Mesodermal cell (in vitro differentiated cells): ENCODE measurements at regions not wholly inside any gene's neighbourhood (a gene's known extent, or its start where the extent isn't known, plus 50 kb on each side); places are given as distances from the start of the nearest gene placed in this dataset.

ENCODE experiments used
- H3K27ac ChIP-seq: 2 replicates; pipeline ENCODE4 v1.7.0; 2013; ENCODE audit warnings: mild to moderate bottlenecking, low read depth, low read length, moderate library complexity; ENCODE audit not compliant: severe bottlenecking
- H3K36me3 ChIP-seq: 2 replicates; pipeline ENCODE4 v1.7.1; 2013; ENCODE audit warnings: mild to moderate bottlenecking, low read length, moderate library complexity; ENCODE audit not compliant: control insufficient read depth, insufficient read depth
- H3K4me1 ChIP-seq: one replicate; pipeline ENCODE4 v1.7.1; 2013; ENCODE audit warnings: mild to moderate bottlenecking, low read length; ENCODE audit not compliant: insufficient read depth, control insufficient read depth, poor library complexity, severe bottlenecking
- H3K4me3 ChIP-seq: 2 replicates; pipeline ENCODE4 v1.7.0; 2013; ENCODE audit warnings: low read length, control low read depth, mild to moderate bottlenecking; ENCODE audit not compliant: insufficient read depth, poor library complexity, severe bottlenecking; ENCODE audit errors: extremely low read depth
- H3K9me3 ChIP-seq: 2 replicates; pipeline ENCODE4 v1.7.1; 2013; ENCODE audit warnings: mild to moderate bottlenecking, low read length, moderate library complexity; ENCODE audit not compliant: control insufficient read depth
- WGBS, 2 experiments: methylation state at CpG; one replicate each; pipeline ENCODE4 v1.1.5; 2013; ENCODE audit warnings: missing lambda C conversion rate in 2 of 2; ENCODE audit not compliant: insufficient coverage in 2 of 2; 5-methylcytosine and 5-hydroxymethylcytosine counted together

DNA sequence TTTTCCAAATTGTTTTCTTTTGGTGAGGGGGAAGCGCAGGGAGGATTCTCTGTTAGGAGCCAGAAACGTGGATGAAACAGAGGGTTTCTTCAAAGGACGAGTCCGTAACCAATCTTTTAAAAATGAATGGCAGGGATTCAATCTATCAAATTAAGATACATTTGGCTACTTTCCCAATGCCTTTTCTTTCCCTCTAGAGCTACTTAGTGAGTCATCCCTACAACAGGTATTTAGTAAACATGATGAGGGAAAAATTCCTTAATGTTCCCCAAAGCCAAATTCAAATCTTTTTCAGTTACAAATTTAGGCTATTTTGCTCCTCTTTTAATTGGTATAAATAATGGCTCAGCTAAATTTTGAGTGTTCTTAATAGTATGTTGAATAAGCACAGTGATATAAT lies 366.4 kb upstream of the RIOK2 start:
- no peak overlapping the region for H3K27ac ChIP-seq
- H3K36me3 ChIP-seq, result no peaks in the 10 kb centered on the region
- H3K9me3 ChIP-seq, result no peaks in the 10 kb centered on the region
- no peak overlapping the region for H3K4me3 ChIP-seq
- WGBS, 2 experiments, result no CpG with 5 or more reads among the region's 4 CpGs
- H3K4me1 ChIP-seq, result peaks cover 8% of the 10 kb centered on the region

DNA sequence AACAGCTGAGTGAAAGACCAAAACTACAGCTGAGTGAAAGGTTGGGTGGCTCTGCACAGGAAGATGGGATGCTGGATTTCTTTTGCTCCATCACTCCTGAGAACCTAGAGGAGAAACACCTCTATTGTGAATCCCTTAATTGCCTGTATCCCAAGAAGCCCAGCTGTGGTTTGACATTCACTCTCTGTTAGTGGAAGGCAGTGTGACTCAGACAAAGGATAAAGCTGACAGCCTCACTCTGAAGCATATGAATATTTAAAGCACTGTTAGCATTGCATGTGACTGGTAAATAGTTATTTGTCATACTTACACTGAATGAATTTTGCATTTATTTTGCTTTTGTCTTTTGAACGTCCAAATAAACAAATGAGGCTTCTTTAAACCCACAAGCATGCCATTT lies 367.1 kb upstream of the RIOK2 start:
- WGBS, 2 experiments, result 0% methylated on average over 1 of the region's 1 CpG; no CpG with 5 or more reads in 1 of the 2 experiments
- Histone ChIP-seq H3K4me1 (peaks cover 8% of the 10 kb centered on the region), H3K27ac (no peak overlapping the region), H3K9me3 (no peaks in the 10 kb centered on the region), H3K36me3 (no peaks in the 10 kb centered on the region), H3K4me3 (no peak overlapping the region)

DNA sequence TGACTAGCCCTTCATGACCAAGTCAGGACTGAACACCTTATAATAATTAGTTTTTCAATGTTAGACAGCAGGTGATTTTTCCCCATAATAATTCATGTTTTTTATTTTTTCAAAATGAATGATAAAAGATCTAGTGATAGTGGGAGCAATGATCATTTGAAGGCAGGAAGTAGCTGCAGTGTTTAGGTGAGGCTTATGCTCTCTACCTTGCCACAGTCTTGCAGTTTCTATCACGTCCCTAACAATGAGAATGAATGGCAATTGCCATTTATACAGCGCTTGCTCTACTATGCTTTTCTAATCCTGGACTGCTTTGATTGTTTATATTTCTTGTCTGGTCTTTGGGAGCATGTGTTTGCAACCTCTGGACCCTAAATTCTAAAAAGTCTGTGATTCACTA lies 367.8 kb upstream of the RIOK2 start:
- no peak overlapping the region for H3K27ac ChIP-seq
- H3K4me3 ChIP-seq, result no peak overlapping the region
- H3K36me3 ChIP-seq, result no peaks in the 10 kb centered on the region
- no peaks in the 10 kb centered on the region for H3K9me3 ChIP-seq
- WGBS, 2 experiments, result 67 to 86% methylated on average over 1 of the region's 2 CpGs
- peaks cover 4% of the 10 kb centered on the region for H3K4me1 ChIP-seq

DNA sequence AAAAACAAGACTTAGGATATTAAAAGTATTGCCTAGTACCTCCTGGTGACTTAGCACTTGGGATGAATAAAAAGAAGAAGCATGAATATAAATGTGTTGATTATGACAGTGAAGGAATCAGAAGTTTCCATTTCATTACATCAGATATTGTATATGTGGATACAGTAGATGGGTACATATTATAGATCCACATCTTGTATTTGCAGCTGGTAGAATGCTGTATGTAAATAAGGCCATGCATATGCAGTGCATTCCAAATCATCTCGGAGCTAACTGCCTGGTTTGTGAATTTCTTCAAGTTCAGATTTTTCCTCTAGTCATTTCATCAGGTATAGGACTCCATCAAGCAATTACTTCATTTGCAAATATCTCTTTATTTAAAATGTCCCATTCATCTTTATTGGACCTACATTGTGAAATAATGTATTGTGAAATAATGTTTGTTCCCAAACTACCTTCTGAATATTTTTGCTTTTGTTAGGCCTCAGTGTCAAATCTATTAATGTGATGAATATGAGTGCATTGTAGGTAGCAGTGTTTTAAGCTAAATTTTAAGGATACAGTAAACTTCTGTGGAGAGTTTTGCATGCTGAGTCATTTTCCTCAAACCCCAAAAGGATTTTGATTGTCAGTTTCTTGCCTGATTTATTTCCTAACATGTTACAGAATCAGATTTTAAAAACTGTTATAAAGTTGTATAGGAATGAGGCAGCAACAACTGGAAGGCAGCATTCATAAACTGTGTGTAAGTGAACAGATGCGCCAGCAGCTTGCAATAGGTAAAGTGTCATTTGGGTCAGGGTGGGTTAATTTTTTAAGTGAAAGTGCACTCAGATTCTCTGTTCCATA lies 370.8 kb upstream of the RIOK2 start:
- H3K27ac ChIP-seq, result no peak overlapping the region
- H3K36me3 ChIP-seq, result no peaks in the 10 kb centered on the region
- H3K4me1 ChIP-seq, result no peaks in the 10 kb centered on the region
- 75% methylated on average over 2 of the region's 2 CpGs; no CpG with 5 or more reads in 1 of the 2 experiments for WGBS, 2 experiments
- no peak overlapping the region for H3K4me3 ChIP-seq
- no peaks in the 10 kb centered on the region for H3K9me3 ChIP-seq

DNA sequence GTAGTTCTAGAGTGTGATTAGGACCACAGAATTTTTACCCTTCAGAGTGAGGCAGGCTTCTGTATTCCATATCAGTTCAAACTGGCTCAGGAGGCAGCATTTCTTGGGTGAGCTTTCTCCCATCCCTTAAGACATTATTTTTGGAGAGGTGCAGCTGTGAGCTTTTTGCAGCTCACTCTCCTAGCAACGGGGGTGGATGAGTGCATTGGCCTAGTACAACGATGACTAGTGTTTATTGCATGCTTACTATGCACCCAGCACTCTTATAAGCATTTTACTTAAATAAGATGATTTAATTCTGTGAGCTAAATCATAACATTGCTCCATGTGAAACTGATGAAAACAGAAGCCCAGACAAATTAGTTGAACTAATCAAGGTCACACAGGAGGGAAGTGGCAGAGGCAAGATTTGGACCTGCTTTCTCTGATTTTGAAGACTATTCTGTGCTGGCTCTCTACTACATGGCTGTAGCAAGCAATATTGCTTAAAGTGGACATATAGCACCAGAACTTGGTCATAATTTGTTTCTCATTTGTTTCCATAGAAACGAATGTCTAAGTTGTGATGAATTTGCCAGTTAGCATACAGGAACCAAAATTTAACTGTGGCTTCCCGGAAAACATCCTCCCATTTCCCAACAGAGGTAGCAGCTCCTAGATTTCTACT lies 372.1 kb upstream of the RIOK2 start:
- H3K9me3 ChIP-seq, result no peaks in the 10 kb centered on the region
- H3K27ac ChIP-seq, result no peak overlapping the region
- H3K36me3 ChIP-seq, result no peaks in the 10 kb centered on the region
- H3K4me1 ChIP-seq, result no peaks in the 10 kb centered on the region
- H3K4me3 ChIP-seq, result no peak overlapping the region
- 100% methylated on average over 2 of the region's 4 CpGs for WGBS, 2 experiments

DNA sequence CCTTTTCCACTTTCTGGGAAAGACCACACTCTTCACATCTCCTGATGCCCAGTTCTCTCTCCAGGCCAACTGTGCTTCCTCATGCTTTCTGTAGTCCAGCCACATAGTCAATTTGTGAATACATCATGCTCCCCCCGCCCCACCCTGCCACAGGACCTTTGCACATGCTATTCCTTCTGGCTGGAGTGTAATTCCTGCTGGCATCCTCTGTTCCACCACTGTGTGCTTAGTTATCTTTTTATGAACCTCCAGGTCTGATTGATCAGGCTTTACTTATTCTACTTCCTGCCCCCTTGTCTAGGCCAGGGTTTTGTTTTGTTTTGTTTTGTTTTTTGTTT lies 372.6 kb upstream of the RIOK2 start:
- Histone ChIP-seq H3K27ac (no peak overlapping the region), H3K4me3 (no peak overlapping the region), H3K4me1 (no peaks in the 10 kb centered on the region), H3K9me3 (no peaks in the 10 kb centered on the region), H3K36me3 (no peaks in the 10 kb centered on the region)
- 100% methylated on average over 1 of the region's 1 CpG for WGBS, 2 experiments

DNA sequence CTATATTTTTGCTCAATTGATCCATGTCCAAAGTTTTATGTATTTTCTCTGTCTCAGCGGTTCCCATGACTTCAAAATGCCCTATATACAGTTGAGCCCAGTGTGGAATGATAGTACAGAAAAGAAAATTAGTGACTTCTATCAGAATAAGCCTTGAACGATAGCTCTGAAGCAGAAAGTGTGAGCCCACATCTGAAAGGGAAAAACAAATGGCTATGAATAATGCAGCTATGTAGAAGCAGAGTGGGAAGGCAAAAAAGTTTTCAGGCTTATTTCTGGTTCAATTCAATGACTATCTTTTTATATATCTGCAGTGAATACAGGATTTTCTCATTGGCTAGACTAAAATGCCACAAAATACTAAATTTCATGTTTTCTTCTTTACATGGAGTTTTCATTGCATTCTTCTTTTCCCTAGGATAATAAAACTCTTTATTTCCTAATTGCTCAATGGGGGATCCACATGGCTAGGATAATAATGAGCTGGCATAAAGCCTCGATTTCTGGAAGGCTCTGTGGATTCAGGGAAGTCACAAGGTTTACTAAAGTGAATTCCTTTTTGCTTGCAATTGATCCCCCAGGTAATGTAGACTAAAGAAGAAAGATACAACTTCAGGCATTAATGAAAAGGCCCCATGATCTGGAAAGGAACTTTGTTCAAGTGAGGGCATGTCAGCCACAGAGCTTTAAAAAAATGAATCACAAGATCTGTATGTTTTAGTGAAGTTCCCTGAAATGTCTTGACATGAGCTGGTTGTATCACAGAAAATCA lies 377.0 kb upstream of the RIOK2 start:
- no peaks in the 10 kb centered on the region for H3K9me3 ChIP-seq
- no peak overlapping the region for H3K27ac ChIP-seq
- H3K36me3 ChIP-seq, result no peaks in the 10 kb centered on the region
- H3K4me3 ChIP-seq, result no peak overlapping the region
- no peaks in the 10 kb centered on the region for H3K4me1 ChIP-seq
- WGBS, 2 experiments, result 92 to 100% methylated on average over 1 to 2 of the region's 3 CpGs

DNA sequence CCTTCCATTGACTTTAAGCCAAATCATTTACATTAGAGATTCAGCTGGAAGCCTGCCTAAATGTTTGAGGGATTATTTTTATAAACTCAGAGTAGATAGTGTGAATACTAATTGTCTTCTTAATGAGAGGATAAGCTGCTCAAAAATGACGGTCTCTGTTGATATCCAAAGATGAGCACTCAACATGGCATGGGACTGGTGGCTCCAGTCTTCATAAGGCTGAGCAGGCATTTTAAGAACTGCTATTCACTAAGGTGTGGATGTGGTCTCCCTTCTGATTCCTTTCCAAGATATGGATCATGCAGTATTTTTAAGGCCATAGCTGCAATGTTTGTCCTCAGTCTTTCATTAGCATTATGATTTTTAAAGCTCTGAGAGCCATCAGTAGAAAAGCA lies 377.5 kb upstream of the RIOK2 start:
- WGBS, 2 experiments, result 90 to 100% methylated on average over 1 of the region's 1 CpG
- H3K27ac ChIP-seq, result no peak overlapping the region
- no peaks in the 10 kb centered on the region for H3K36me3 ChIP-seq
- H3K4me3 ChIP-seq, result no peak overlapping the region
- no peaks in the 10 kb centered on the region for H3K4me1 ChIP-seq
- no peaks in the 10 kb centered on the region for H3K9me3 ChIP-seq

DNA sequence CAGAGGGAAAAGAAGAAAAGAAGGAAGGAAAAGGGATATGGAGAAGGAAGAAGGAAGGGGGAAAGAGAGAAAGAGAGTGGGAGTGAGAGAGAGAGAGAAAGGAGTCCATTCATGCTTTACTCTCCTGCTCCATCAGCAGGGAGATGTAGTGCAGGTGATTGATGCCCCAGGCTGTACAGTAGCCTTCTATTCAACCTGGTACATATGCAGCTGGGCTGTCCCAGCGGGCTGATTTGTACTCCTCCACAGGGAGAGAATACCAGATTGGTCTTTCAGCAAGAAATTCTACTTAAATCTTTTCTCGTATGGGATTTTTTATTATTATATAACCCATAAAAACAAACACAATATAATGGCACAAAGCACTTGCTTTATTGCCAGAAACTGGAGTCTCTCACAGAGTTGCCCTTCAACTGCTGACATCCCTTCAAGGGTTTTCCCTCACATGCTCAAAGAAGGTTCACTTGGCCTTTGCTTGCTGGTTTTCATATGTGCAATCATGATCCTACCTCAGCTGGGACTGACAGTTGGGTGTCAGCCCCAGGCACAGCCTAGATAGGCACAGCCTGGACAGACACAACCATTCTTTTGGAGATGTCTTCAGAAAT lies 380.1 kb upstream of the RIOK2 start:
- no peaks in the 10 kb centered on the region for H3K36me3 ChIP-seq
- no peaks in the 10 kb centered on the region for H3K4me1 ChIP-seq
- no peaks in the 10 kb centered on the region for H3K9me3 ChIP-seq
- whole genome bisulfite sequencing, 2 experiments, result 80 to 100% methylated on average over 1 of the region's 2 CpGs
- no peak overlapping the region for H3K27ac ChIP-seq
- H3K4me3 ChIP-seq, result no peak overlapping the region

DNA sequence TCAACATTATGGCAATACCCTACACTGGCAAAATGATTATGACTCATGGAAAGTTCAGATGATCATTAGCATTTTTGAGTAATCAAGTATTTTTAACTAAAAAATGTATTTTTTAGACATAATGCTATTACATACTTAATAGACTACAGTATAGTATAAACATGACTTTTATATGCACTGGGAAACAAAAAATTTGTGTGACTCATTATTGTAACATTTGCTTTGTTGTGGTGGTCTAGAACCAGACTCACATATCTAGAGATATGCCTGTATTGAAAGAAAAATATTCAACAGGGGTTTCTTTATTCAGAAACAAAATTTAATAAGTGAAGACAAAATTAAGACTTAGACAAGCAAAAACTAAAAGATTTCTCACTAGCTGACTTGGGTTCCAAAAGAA lies 385.3 kb upstream of the RIOK2 start:
- Histone ChIP-seq H3K27ac (no peak overlapping the region), H3K36me3 (no peaks in the 10 kb centered on the region), H3K9me3 (peaks cover 12% of the 10 kb centered on the region)

More for the DNA sequence above, 385.3 kb upstream of the RIOK2 start:
- H3K4me1 ChIP-seq, result no peaks in the 10 kb centered on the region
- H3K4me3 ChIP-seq, result no peak overlapping the region
